GM18498 (cell line): ENCODE measurements at regions not wholly inside any gene's neighbourhood (a gene's known extent, or its start where the extent isn't known, plus 50 kb on each side); places are given as distances from the start of the nearest gene placed in this dataset.

Experiments
- ATAC-seq: cut with Tn5 transposase; IDR thresholded peaks from one replicate; pipeline ENCODE4 v1.9.1; 2021; ENCODE audit warnings: mild to moderate bottlenecking, moderate library complexity; ENCODE audit not compliant: unreplicated experiment

GRCh38 chr4:10765386-10765785 lies 80.8 kb upstream of the CLNK start:
- no peak for ATAC-seq

GRCh38 chr4:10762561-10762960 lies 78.0 kb upstream of the CLNK start:
- ATAC-seq = no peak

- no peak for ATAC-seq
Observed at GRCh38 chr4:10761903-10762302, 77.3 kb upstream of the CLNK start.

- ATAC-seq = no peak
Observed at GRCh38 chr4:10760086-10760485, 75.5 kb upstream of the CLNK start.

- ATAC-seq = no peak
Observed at GRCh38 chr4:10758906-10759305, 74.3 kb upstream of the CLNK start.

GRCh38 chr4:10753856-10754402 lies 69.4 kb upstream of the CLNK start:
- no peak for ATAC-seq

GRCh38 chr4:10753336-10753735 lies 68.8 kb upstream of the CLNK start:
- no peak for ATAC-seq

- ATAC-seq = no peak
Observed at GRCh38 chr4:10750714-10751113, 66.1 kb upstream of the CLNK start.

GRCh38 chr4:10747186-10747585 lies 62.6 kb upstream of the CLNK start:
- ATAC-seq = peak; percentile 52

GRCh38 chr4:10746371-10747171 lies 62.0 kb upstream of the CLNK start:
- no peak for ATAC-seq

- ATAC-seq = peak; percentile 61
Observed at GRCh38 chr4:10743357-10743756, 58.8 kb upstream of the CLNK start.

GRCh38 chr4:10741961-10742699 lies 57.6 kb upstream of the CLNK start:
- ATAC-seq = peak; percentile 54

GRCh38 chr4:10740891-10741620 lies 56.5 kb upstream of the CLNK start:
- ATAC-seq = no peak

- no peak for ATAC-seq
Observed at GRCh38 chr4:10740251-10740650, 55.7 kb upstream of the CLNK start.

GRCh38 chr4:10738826-10739489 lies 54.4 kb upstream of the CLNK start:
- no peak for ATAC-seq

- ATAC-seq = no peak
Observed at GRCh38 chr4:10737337-10737736, 52.8 kb upstream of the CLNK start.

GRCh38 chr4:10736895-10737294 lies 52.3 kb upstream of the CLNK start:
- no peak for ATAC-seq

GRCh38 chr4:10736266-10736665 lies 51.7 kb upstream of the CLNK start:
- ATAC-seq = no peak

- no peak for ATAC-seq
Observed at GRCh38 chr4:10734697-10735096, 50.1 kb upstream of the CLNK start.
